Mucosa of gallbladder (tissue), 1 donor: ENCODE measurements at regions not wholly inside any gene's neighbourhood (a gene's known extent, or its start where the extent isn't known, plus 50 kb on each side); places are given as distances from the start of the nearest gene placed in this dataset.
"Not testable (repeated sequence)": the region's sequence is repeated elsewhere in the genome, so short reads cannot be mapped to it uniquely, and the experiment has no call there.

Experiments used
- DNase-seq: peaks from one replicate; pipeline ENCODE4 v3.0.0-alpha.2; 2020; ENCODE audit warnings: low spot score
- donor health status: DM: no; HTN: no; CAD: no.

DNA sequence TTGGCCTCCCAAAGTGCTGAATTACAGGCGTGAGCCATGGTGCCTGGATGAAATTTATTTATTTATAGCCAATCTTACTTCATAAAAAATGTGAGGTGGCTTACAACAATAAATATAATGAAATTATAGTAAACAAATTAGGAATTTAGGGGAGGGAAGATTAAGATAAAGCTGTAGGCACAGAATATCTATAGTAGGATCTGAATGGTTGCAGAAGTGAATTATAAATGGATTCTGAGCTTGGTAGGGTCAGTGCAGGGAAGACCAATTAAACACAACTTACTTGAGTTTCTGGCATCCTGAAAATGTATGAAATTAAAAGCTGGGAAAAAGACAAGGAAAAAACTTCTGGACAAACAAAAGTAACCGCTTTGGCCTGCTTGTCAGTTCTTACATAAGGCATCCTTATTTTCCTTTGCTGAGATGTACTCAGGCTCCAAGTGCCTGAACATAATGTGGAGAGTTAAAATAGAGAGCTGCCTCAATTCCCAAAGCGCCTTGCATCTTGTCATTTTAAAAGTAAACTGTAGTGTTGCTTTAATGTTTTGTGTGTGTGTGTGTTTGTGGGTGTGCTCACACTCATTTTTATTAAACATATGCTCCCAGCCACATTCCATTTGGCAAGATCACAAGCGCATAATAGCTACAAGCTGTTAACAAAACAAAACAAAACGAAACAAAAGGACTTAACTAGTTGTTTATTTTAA, 247.3 kb downstream of the S1PR1 start:
- DNase-seq: no peak

DNA sequence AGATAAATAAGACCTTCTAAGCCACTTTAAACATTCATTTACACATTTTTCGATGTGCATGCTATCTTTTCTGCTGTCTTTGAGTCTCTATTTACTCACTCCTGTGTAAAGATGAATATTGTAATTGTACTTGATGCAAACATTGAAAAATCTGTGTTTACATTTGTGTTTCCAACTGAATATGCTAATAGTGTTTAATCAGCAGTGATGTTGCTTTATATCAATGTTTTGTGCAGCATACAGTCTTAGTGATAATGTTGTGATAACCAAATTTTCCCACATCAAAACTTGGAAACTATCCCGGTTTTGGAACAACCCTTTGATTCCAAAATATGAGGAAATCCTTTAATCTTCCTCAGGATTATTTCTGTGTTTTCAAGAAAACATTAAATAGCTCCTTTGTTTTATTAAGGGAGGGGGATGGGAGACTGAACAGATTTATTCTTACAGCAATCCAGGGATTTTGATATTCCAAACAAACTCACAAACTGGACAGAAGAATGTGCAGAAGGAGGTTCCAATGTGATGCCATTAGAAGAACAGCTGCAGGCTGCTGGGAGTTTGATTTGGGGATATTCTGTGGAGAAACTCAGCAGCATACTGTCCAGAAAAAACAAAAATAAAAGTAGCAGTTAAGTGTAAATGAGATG, 248.0 kb downstream of the S1PR1 start:
- DNase-seq: no peak

DNA sequence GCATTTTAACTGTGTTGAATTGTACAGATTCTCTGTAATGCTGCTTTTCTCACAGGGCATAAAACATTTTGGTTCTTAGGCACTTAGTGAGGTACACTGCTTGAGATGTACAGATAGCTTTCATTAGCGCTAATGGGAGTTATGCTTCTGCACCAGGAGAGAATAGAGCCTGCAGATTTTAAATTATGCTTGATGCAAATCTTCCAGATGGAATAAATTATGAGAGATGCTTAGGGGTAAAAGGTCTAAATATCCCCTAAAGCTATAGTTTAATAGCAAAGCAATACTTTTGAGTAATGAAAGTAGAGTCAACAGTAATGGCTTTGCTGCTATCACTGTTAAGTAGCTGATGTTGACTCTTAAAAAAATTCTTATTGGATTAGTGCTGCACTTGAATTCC, 248.9 kb downstream of the S1PR1 start:
- no peak for DNase-seq

DNA sequence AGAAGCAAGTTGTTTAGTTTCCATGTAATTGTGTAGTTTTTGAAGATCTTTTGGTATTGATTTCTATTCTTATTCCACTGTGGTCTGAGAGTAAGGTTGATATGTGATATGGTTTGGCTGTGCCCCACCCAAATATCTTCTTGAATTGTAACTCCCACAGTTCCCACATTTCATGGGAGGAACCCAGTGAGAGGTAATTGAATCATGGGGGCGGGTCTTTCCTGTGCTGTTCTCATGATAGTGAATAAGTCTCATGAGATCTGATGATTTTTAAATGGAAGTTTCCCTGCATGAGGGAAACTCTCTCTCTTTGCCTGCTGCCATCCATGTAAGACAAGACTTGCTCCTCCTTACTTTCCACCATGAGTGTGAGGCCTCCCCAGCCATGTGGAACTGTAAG, 255.3 kb downstream of the S1PR1 start:
- DNase-seq: not testable (repeated sequence)

DNA sequence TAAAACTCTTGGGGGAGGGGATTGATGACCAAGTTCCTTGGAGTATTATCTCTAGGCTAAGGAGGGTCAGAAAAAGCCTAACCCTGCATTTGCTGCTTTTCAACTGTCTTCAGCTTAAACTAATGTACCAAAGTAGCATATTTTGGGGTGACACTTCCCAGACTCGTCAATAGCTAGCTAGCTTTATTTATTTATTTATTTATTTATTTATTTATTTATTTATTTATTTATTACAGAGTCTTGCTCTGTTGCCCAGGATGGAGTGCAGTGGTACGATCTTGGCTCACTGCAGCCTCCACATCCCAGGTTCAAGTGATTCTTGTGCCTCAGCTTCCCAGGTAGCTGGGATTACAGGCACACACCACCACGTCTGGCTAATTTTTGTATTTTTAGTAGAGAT, 257.1 kb downstream of the S1PR1 start:
- DNase-seq: not testable (repeated sequence)

DNA sequence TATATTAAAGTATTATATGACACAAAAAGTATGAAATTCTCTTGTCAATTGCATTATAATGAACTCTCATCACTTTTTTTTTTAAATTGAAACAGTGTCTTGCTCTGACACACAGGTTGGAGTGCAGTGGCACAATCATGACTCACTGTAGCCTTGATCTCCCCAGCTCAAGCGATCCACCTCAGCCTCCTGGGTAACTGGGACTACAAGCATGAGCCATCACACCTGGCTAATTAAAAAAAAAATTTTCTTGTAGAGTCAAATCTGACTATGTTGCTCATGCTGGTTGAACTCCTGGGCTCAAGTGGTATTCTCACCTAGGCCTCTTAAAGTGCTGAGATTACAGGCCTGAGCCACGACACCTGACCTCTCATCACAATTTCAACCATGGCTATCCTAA, 259.3 kb downstream of the S1PR1 start:
- no peak for DNase-seq

DNA sequence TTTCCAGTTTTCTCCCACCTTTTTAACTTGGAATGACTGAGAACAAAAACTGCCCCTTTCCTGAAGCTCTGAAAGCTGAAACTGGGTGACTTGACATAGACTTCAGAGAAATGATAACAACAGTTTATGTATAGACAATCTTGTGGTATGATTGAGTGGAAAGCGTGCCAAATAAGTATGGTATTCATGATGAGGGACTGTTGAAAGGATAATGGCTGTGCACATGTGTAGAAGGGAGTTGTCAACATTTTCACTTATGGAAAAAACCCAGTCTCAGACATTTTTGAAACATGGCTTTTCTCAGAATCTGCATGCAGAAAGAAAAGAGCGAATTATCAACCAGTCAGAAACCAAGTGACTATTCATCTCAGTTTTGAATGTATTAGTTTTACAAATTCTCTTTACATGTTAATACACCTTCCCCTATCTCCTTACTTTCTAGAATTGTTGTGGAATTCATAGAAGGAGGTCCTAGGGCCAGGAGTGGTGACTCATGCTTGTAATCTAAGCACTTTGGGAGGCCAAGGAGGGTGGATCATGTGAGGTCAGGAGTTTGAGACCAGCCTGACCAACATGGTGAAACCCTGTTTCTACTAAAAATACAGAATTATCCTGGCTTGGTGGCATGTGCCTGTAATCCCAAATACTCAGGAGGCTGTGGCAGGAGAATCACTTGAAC, 261.2 kb downstream of the S1PR1 start:
- DNase-seq: no peak

DNA sequence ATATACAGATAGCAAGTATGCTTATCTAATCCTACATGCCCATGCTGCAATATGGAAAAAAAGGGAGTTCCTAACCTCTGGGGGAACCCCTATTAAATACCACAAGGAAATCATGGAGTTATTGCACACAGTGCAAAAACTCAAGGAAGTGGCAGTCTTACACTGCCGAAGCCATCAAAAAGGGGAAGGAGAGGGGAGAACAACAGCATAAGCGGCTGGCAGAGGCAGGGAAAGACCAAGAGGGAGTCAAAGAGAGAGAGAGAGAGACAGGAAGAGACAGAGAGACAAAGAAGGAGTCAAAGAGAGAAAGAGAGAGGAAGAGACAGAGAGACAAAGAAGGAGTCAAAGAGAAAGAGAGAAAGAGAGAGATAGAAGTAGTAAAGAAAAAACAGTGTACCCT, 267.3 kb downstream of the S1PR1 start:
- not testable (repeated sequence) for DNase-seq

DNA sequence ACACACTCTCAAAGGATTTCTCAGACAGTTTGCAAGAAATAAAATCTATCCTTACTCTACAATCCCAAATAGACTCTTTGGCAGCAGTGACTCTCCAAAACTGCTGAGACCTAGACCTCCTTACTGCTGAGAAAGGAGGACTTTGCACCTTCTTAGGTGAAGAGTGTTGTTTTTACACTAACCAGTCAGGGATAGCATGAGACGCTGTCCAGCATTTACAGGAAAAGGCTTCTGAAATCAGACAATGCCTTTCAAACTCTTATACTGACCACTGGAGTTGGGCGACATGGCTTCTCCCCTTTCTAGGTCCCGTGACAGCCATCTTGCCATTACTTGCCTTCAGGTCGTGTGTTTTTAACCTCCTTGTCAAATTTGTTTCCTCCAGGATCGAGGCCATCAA, 268.4 kb downstream of the S1PR1 start:
- DNase-seq: not testable (repeated sequence)

DNA sequence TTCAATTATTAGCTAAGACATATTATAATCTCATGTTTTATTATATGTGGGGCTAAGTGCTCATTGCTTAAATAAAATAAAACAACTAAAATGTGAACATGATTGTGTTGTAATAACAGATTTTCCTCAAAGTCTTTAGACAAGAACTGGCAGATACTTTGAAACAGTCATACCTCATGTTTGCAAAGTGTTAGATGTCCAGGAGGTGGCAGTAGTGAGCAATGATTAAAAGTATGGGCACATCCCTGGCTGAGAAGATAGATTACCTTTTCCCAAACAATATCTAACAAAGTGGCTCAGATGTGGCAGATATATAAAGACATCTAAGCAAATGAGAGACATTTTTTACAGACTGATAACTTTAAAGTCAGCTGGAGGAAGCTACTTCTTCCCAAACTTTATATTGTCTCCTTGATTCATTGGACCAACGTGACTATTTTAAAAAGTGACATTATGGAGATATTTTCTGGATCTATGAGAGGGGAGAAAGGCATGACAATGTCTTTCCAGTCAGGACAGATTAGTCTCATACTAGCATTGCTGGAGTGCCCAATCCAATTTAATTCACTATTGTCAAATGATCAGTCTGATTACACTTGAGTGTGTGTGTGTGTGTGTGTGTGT, 269.8 kb downstream of the S1PR1 start:
- peak; percentile 32 for DNase-seq

DNA sequence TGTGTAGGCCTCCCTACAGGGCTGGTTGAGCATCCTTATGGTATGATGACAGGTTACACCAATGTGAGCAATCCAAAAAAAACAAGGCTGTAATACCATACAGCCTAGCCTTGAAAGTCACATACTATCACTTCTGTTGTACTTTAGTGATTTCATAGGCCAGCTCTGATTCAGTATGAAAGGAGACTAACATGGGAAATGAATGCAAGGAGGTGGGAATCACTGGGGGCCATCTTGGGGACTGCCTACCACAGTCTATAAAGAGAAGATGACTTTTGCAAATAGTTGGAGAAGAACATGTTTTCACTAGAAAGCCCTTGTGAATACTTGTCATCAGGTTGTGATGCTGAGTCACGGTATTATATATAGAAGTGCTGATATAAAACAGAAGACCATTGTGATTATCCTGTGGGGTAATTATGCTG, 270.7 kb downstream of the S1PR1 start:
- no peak for DNase-seq

DNA sequence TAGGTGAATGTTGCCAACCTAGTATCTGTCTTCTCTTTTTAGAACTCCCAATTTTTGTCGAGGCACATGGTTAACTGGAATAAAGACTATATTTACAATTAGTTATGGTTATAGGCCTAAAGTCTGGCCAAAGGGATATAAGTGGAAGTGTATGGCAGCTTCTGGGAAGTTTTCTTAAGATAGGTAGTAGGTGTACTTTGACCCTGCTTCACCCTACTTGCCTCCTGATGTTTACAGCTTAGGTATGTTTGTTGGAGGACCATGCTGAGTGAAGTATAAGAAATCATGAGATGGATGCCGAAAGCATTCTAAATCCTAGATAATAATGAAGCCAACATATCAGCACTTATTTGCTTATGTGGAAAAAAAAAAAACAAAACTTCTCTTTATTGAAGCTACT, 272.1 kb downstream of the S1PR1 start:
- no peak for DNase-seq

DNA sequence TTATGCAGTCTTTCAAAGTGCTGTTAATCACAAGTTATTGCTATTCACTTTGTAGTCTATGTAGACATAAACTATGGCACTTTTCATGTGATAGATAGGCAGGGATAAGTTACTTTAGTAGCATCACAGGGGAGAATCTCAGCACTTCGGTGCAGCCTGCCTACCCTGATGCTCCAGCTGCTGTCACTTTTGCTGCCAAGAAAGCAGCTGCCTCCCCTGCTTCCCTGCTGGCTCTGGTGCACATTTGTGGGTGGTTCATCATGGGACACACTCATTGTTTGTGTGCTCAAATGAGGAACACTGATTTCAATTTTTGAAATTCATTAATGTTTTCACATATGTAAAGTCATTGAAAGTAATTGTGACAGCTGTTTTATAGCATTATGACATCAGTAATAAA, 272.6 kb downstream of the S1PR1 start:
- no peak for DNase-seq

DNA sequence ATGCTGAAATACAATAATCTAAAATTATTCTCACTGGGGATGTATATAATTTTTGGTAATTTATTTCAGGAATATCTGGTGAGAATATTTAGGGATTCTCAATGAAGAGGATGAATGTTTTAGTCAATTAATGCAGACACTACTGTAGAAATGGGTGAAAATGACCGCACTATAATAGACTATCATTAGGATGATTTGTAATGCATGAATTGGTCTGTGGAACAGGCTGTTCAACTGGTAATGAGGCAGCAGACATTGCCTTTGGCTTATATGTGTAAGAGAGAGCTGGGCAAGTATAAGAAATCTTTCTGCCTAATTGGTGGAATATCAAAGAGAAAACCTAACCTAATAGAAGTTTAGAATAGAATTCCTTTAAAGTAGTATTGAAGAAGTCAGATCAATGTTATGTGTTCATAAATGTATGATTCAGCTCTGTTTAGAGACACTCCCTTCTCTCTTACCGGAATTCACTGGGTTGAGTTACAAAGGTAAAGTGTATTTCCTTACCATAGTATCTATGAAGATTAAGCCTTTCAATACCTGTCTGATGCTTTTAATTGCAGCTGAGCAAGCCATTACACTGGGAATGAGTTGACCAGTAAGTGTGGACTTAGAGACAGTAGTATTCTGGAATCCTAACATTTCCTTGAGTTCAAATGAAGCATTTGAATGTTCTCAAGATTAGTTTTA, 274.5 kb downstream of the S1PR1 start:
- no peak for DNase-seq

DNA sequence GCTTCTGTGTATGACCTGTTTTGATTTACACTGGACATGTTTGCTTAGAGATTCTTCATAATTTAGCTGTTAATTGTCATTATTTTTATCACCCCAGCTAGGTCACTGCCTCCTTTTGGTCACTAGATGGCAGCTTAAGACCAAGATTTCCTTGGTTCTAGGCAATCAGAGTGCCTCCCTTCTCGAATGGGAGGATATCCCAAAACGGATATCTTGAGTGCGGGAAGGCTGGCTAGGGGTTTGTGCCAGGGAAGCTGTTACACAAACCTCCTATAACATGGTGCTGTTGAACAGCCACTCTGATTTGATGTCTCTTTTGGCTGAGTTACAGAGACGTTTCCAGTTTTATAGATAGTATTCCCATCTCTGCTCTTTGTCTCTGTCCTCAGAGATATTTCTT, 283.5 kb downstream of the S1PR1 start:
- no peak for DNase-seq

DNA sequence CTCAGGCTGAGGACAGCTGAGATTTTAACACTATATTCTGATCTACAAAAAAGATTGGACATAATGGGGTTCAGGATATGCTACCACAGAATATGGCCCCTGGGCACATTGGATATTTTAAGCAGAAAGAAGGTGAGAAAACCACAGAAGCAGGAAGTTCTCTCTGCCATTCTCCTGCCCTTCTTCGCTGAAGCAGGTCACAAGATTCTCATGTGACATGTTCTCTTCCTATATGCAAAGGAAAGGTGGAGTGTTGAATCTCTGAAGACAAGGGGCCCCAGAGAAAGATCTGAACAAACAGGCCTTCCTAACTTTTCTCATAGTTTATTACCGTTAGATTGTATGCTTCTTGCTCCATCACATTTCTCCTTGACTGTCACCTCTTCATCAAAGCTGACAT, 285.7 kb downstream of the S1PR1 start:
- DNase-seq: no peak

DNA sequence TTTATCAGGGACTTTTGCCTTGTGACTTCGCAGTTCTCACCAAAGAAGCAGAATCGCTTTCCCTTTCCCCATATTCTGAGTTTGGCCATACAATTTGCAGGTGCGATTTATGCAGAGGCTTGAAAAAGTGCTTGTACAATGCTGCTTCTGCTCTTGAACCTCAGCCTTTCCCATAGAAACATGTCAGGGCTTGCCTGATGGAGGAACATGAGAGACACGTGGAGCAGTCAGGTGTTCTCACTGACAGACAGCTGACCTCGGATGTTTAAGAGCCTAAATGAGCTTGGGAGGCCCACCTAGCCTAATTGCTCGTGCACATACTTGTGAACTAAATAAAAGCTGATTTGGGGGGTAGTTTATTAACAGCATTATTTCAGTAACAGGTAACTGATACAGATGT, 290.0 kb downstream of the S1PR1 start:
- DNase-seq: no peak

DNA sequence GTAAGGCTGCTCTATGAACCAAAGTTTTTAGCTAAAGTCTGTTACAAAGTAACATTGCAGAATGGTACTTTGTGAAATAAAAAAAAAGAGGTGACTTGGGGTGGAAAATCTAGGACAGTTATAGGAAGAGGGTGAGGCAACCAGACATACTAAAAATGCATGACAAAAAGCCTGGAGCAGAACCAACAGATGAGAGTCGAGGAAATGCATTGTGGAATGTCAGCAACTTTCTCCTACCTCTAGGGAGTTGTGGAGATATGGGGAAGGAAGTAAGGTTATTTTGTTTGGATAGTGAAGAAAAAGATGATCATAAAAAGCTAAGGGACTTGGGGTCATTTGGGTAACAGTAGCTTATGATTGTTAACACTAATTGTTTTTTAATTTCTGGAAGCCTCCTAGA, 295.6 kb downstream of the S1PR1 start:
- no peak for DNase-seq

DNA sequence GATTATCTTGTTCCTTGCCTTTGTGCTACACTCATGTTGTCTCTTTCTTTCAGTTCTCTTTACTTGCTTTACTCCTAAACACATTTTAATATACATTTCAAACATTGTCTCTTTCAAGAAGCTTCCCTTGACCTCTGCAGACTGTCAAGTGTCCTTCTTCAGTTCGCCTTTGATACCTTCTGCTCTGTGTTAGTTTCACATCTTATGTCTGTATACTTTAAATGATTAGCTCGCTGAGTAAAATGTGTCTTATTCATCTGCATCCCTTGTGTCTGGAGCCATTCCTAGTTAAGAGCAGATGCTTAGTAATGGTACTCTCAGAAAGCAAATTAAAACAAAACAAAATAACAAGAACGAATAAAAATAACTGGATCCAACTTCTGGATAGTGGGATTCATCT, 303.3 kb downstream of the S1PR1 start:
- DNase-seq: no peak

DNA sequence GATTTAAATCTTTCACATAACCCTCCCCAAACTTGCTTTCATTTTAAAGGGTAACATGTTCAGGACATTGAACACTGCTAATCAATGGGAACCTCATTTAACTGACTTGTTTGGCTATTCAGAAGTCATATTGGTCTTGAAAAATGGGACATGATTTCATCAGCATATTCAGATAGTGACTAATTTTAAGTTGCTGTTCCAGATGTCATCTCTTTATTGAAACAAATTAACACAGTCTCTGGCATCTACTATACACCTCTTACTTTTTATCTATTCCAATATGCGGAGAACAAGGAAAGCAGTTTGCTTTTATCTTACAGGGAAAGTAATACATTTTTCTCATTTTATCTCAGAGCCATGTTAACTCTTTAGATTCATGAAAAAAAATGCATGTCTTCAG, 310.1 kb downstream of the S1PR1 start:
- DNase-seq: no peak

DNA sequence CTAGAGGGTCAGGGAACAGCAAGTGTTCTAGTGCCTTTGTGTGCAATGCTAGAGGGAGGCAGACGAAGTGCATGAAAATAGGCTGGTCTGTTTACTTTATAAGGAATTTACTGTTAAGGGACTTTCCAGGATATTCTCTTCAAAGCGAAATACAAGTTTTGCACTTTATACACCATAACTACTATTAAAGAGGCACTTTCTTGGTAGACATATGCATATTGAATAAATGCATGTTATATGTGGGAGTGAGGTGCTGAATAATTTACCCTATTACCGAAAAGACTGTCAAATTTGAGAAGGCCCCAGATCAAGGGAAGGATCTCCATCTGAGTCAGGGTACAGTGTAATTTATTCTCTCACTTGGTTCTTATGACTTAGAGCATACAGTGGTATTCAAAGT, 310.5 kb downstream of the S1PR1 start:
- no peak for DNase-seq

DNA sequence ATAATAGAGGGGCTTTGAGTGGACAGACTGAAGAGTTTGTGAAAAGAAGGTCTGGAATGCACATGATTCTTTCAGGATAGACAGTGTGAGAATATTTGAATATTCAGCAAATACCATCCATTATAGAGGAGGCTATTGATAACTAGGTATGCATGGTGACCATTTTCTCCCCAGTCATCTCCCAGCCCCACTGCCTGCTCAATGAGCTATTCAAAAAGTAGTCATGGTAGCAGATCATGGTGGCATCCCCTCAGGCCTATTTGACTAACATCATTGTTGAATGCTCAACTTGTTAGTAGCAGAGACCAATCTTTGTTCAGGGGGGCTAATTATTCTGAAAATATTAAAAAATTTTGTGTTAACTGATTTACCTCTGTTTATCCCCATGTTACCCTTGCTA, 311.6 kb downstream of the S1PR1 start:
- no peak for DNase-seq
